HepG2 (cell line): ENCODE measurements at regions not wholly inside any gene's neighbourhood (a gene's known extent, or its start where the extent isn't known, plus 50 kb on each side); places are given as distances from the start of the nearest gene placed in this dataset.

Experiments
- MAFK ChIP-seq, 2 experiments: IDR thresholded peaks in 1 of 2; conservative IDR thresholded peaks in 1 of 2; 2 replicates each; pipeline ENCODE4 v1.6.1; 2011; ENCODE audit warnings: improper control_type of control experiment in 2 of 2, low read length in 2 of 2
- TF ChIP-seq, protein P1 (sequence below): sonication (generic); formaldehyde crosslinking; IDR thresholded peaks from 2 replicates; pipeline ENCODE4 v1.5.0; 2020; ENCODE audit warnings: mild to moderate bottlenecking, missing genetic modification reagents, moderate library complexity
- TF ChIP-seq, protein P2 (sequence below): sonication (generic); formaldehyde crosslinking; IDR thresholded peaks from 2 replicates; pipeline ENCODE4 v1.4.0; 2020; ENCODE audit warnings: missing genetic modification reagents, mild to moderate bottlenecking, borderline replicate concordance

DNA sequence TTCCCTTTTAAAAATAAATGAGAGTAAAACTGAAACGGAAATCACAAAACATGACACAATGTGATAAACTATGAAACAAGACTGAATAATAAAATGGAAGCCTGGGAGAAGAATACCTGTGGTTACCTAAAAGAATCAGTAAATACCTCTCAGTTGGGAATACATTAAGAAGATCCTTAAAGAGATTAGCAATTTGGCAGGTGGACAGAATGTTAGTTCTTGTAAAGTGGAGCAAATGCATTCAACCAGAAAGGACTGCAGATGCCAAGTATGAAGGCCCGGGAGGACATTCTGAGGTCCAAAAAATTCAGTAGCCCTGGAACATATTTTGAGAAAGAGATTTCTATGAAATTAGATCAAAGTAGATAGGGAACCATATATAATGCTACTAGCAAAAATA, 861.3 kb upstream of the SEL1L start:
- TF ChIP-seq, protein P1, sequence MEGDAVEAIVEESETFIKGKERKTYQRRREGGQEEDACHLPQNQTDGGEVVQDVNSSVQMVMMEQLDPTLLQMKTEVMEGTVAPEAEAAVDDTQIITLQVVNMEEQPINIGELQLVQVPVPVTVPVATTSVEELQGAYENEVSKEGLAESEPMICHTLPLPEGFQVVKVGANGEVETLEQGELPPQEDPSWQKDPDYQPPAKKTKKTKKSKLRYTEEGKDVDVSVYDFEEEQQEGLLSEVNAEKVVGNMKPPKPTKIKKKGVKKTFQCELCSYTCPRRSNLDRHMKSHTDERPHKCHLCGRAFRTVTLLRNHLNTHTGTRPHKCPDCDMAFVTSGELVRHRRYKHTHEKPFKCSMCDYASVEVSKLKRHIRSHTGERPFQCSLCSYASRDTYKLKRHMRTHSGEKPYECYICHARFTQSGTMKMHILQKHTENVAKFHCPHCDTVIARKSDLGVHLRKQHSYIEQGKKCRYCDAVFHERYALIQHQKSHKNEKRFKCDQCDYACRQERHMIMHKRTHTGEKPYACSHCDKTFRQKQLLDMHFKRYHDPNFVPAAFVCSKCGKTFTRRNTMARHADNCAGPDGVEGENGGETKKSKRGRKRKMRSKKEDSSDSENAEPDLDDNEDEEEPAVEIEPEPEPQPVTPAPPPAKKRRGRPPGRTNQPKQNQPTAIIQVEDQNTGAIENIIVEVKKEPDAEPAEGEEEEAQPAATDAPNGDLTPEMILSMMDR (CRISPR knock-in tag), result no peak
- TF ChIP-seq, protein P2, sequence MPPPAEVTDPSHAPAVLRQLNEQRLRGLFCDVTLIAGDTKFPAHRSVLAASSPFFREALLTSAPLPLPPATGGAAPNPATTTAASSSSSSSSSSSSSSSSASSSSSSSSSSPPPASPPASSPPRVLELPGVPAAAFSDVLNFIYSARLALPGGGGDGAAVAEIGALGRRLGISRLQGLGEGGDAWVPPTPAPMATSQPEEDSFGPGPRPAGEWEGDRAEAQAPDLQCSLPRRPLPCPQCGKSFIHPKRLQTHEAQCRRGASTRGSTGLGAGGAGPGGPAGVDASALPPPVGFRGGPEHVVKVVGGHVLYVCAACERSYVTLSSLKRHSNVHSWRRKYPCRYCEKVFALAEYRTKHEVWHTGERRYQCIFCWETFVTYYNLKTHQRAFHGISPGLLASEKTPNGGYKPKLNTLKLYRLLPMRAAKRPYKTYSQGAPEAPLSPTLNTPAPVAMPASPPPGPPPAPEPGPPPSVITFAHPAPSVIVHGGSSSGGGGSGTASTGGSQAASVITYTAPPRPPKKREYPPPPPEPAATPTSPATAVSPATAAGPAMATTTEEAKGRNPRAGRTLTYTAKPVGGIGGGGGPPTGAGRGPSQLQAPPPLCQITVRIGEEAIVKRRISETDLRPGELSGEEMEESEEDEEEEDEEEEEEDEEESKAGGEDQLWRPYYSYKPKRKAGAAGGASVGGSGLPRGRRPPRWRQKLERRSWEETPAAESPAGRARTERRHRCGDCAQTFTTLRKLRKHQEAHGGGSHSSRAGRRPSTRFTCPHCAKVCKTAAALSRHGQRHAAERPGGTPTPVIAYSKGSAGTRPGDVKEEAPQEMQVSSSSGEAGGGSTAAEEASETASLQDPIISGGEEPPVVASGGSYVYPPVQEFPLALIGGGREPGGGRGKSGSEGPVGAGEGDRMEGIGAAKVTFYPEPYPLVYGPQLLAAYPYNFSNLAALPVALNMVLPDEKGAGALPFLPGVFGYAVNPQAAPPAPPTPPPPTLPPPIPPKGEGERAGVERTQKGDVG (CRISPR knock-in tag), result no peak
- no peak for TF ChIP-seq MAFK (conservative IDR thresholded peaks at IDR 0.05 in 1 of 2, IDR thresholded peaks at IDR 0.05 in 1 of 2; ENCODE audit: low read length in 2 of 2)
